ENCODE measurements at regions not wholly inside any gene's neighbourhood (a gene's known extent, or its start where the extent isn't known, plus 50 kb on each side); places are given as distances from the start of the nearest gene placed in this dataset.

GRCh38 chr10:110399106-110399964, 94.6 kb upstream of the SMNDC1 start:
- DNase-seq: no peak

- no peak for DNase-seq
Observed at GRCh38 chr10:110399965-110400933, 95.5 kb upstream of the SMNDC1 start.

- DNase-seq: no peak
Observed at GRCh38 chr10:110401401-110402076, 96.2 kb upstream of the DUSP5 start.

GRCh38 chr10:110402077-110402416, 95.7 kb upstream of the DUSP5 start:
- no peak for DNase-seq

- no peak for DNase-seq
Observed at GRCh38 chr10:110403593-110403992, 94.1 kb upstream of the DUSP5 start.

- no peak for DNase-seq
Observed at GRCh38 chr10:110404413-110404812, 93.3 kb upstream of the DUSP5 start.

GRCh38 chr10:110404825-110405224, 92.9 kb upstream of the DUSP5 start:
- DNase-seq: no peak

GRCh38 chr10:110405380-110405779, 92.3 kb upstream of the DUSP5 start:
- no peak for DNase-seq

GRCh38 chr10:110407301-110408170, 90.2 kb upstream of the DUSP5 start:
- no peak for DNase-seq

GRCh38 chr10:110408203-110408871, 89.4 kb upstream of the DUSP5 start:
- DNase-seq: no peak

- DNase-seq: no peak
Observed at GRCh38 chr10:110408943-110409342, 88.8 kb upstream of the DUSP5 start.

GRCh38 chr10:110409488-110409887, 88.2 kb upstream of the DUSP5 start:
- DNase-seq: no peak

- no peak for DNase-seq
Observed at GRCh38 chr10:110409926-110410325, 87.8 kb upstream of the DUSP5 start.

- DNase-seq: no peak
Observed at GRCh38 chr10:110410329-110411046, 87.2 kb upstream of the DUSP5 start.

GRCh38 chr10:110411047-110411410, 86.7 kb upstream of the DUSP5 start:
- DNase-seq: no peak

GRCh38 chr10:110413049-110413783, 84.5 kb upstream of the DUSP5 start:
- no peak for DNase-seq

GRCh38 chr10:110413903-110414547, 83.7 kb upstream of the DUSP5 start:
- no peak for DNase-seq

- no peak for DNase-seq
Observed at GRCh38 chr10:110414548-110415309, 83.0 kb upstream of the DUSP5 start.

GRCh38 chr10:110415809-110416208, 81.9 kb upstream of the DUSP5 start:
- DNase-seq: no peak

Measured in COR-L47 (cell line).